ENCODE measurements at regions not wholly inside any gene's neighbourhood (a gene's known extent, or its start where the extent isn't known, plus 50 kb on each side); places are given as distances from the start of the nearest gene placed in this dataset.

DNA sequence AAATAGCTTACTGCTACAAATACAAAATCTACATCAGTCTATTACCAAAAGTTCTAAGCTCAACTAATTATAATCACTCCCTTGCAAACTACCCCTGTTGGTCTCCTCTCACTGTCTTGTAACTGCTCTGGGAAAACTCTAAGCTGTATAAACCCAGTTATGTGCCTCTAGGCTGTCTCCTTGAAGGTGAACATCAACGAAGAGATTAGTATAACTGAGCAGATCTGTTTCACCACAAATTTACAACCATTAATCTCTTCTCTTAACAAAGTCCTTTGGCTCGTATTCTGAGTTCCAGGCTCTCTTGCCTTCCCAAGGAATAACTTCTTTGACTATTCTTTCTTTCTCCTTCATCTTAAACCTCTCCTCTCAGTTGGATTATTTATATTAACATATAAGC is 84.4 kb upstream of the PRMT6 start:
- TF ChIP-seq, protein P1, sequence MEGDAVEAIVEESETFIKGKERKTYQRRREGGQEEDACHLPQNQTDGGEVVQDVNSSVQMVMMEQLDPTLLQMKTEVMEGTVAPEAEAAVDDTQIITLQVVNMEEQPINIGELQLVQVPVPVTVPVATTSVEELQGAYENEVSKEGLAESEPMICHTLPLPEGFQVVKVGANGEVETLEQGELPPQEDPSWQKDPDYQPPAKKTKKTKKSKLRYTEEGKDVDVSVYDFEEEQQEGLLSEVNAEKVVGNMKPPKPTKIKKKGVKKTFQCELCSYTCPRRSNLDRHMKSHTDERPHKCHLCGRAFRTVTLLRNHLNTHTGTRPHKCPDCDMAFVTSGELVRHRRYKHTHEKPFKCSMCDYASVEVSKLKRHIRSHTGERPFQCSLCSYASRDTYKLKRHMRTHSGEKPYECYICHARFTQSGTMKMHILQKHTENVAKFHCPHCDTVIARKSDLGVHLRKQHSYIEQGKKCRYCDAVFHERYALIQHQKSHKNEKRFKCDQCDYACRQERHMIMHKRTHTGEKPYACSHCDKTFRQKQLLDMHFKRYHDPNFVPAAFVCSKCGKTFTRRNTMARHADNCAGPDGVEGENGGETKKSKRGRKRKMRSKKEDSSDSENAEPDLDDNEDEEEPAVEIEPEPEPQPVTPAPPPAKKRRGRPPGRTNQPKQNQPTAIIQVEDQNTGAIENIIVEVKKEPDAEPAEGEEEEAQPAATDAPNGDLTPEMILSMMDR (IDR thresholded peaks at IDR 0.05; ENCODE audit: low read depth) = no peak

DNA sequence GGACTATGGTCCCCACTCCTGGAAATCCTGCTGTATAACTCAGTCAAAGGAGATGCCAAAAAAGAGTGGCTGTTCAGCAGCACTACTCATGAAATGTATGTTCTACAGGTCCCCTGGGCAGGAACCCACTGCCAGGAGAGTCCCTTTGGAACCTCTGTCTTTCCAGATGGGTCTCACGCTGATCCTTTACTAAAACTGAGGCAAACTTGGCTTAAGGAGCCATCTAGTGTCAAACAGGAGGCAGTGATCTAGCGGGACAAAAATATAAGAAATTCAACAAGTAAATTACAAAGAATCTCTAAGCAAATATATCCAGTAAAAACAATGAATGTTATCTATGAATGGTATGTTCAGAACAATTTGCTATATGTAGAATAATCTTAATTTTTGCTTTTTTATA is 80.5 kb upstream of the PRMT6 start:
- TF ChIP-seq, protein P1 (IDR thresholded peaks at IDR 0.05; ENCODE audit: low read depth) = no peak

DNA sequence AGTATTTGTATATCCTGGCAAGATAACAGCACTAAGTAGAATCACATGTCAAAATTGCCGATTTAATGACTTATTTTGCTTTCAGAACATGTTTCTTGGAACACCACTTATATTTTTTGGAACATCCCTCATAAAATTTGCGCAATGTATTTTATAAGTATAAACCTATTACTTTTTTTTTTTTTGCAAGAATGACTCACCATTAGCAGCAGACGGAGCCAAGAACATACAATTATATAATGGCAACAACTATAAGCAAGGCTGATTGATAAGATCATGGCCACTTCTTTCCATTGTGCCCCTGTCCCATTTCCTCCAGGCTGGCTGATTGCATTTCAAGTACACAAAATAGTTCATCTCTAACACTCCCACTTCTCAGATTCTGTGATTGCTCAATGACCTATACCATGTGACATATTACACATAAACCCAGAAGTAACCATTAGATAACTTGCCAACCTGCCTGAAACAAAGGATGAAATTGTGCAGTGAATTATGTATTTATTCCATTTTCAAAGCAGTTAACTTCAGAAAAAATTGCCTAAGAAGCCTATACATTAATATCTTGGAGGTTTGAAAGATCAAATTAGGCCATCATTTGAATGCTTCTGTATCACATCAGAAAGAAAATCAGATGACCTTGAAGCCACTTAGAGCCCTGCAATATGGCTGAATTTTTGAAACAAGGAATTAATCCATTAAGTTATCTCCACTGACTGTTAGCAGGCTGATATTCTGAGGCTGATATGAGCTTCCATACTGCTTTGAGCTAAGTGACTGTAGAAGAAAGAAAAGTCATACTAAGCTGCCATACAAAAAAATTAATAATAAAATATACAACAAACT is 77.8 kb upstream of the PRMT6 start:
- TF ChIP-seq, protein P1 (IDR thresholded peaks at IDR 0.05; ENCODE audit: low read depth) = no peak

DNA sequence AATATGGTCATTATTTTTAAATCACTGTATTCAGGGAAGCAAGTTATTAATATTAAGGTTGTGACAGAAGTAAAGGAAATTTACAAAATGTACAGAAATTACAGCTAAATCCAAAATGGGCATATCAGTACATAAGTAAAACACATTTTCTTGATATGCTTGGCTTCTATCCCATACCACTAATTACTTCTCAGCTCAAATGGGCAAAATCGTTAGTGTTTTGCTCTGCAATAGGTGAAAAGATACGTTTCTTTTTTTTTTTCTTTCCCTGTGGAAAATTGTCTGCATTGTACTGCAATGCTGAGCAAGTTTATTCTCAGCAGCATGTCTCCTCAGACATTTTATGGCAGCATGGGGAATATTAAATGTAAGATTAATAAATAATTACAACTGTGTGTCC is 77.1 kb upstream of the PRMT6 start:
- TF ChIP-seq, protein P1 (IDR thresholded peaks at IDR 0.05; ENCODE audit: low read depth) = no peak

DNA sequence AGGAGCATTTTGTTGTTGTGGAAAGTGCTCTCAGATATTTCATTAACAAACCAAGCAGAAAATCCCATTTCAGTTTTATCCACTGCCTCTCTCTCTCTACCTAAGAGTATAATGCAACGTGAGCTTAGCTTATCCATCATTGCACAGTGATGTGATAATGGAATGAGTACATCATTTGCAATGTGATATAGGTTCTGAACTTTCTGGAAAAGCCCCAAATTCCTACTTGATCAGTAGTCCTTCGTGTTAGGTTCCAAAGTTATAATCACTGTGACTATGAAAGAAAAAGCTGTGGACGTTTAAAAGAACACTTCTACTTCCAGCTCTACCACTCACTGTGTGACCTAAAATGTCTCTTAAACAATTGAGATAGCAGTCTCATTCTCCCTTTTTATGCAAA is 76.4 kb upstream of the PRMT6 start:
- TF ChIP-seq, protein P1 (IDR thresholded peaks at IDR 0.05; ENCODE audit: low read depth) = no peak

DNA sequence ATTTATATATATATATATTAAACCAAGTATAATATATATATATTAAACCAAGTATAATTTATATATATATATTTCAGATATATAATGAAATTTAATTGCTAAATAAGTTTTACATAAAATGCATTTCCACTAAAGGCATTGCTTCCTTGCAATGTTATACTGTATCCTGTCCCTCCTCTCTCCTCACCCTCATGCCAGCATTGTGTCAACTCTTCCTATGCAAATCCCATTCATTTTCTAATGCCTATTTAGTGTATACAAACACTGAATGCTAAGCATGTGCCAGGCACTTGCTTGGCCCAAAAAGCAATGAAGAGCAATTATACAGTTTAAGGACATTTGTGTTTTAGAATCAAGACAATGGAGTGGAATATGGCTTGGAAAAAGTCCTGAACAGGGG is 71.7 kb upstream of the PRMT6 start:
- TF ChIP-seq, protein P1 (IDR thresholded peaks at IDR 0.05; ENCODE audit: low read depth) = no peak

DNA sequence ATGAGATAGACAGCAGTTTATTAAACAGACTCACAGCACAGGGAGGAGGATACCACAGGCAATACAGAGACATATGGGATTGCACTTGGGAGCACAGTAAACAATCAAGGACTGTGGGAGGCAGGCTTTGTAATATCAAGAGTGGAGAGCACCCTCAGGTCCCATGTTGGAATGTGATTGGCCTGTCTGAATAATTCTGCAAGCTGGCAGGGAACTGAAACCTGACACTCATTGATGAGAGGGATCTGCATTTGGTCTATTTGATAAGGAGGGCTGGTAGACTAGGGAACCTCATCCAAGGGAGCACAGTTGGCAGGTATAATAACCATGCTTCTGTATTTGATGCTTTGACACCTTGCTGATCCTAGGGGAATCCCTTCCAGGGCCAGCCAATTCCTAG is 69.9 kb upstream of the PRMT6 start:
- TF ChIP-seq, protein P1 (IDR thresholded peaks at IDR 0.05; ENCODE audit: low read depth) = no peak
